Transverse colon (tissue), 3 donors: ENCODE measurements at regions not wholly inside any gene's neighbourhood (a gene's known extent, or its start where the extent isn't known, plus 50 kb on each side); places are given as distances from the start of the nearest gene placed in this dataset.

Experiments used
- CTCF ChIP-seq, 5 experiments: fragments of 200-600 bp in 3 of 5; fragments of 450-650 bp in 2 of 5; sonication (generic) in 3 of 5; IDR thresholded peaks; 1 replicate in 2 of 5; 2 replicates in 3 of 5; pipeline ENCODE4 v1.5.1; 2016 to 2017; ENCODE audit warnings: antibody characterized with exemption in 5 of 5, inconsistent platforms in 3 of 5, mild to moderate bottlenecking in 2 of 5, moderate library complexity in 1 of 5
- POLR2A ChIP-seq: fragments of 450-650 bp; IDR thresholded peaks from one replicate; pipeline ENCODE4 v1.6.1; 2016; ENCODE audit warnings: antibody characterized with exemption, mild to moderate bottlenecking, moderate library complexity

DNA sequence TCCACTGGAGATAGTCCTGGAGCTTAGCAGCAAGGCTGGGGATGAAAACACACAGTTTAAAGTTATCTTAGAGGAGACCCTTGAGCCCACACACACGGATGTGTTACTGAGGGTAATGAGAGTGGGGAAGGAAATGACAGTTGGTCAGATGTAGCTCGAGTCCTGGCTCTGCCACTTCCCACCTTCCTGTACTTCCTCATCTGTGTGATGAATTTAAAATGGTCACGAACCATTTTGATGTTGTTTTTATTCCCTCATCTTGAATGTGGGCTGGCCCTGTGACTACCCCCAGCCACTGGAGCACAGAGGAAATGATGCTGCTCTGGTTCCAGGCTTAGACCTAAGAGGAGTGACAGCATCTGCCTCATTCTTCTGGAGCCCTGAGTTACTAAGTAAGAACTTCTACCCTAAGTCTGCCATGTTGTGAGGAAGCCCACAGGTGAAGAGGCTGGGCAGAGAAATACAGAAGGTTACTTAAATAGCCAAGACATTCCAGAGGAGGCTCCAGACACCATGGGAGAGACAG, 141.2 kb downstream of the NRN1 start:
- TF ChIP-seq CTCF (IDR thresholded peaks at IDR 0.05): no peak
- TF ChIP-seq POLR2A: no peak
